OCI-LY1 (cell line): ENCODE measurements at regions not wholly inside any gene's neighbourhood (a gene's known extent, or its start where the extent isn't known, plus 50 kb on each side); places are given as distances from the start of the nearest gene placed in this dataset.

Experiments used
- EZH2 ChIP-seq: fragments of 200-600 bp; sonication (generic), shearing (Covaris generic); IDR thresholded peaks from 2 replicates; pipeline ENCODE4 v1.8.0; 2017; ENCODE audit warnings: borderline replicate concordance, mixed run types, mild to moderate bottlenecking, antibody characterized with exemption, low read length, moderate library complexity, mixed read lengths
- TF ChIP-seq, protein P1 (sequence below): fragments of 200-600 bp; sonication (generic), shearing (Covaris generic); IDR thresholded peaks from 2 replicates; pipeline ENCODE4 v1.5.1; 2017; ENCODE audit warnings: mild to moderate bottlenecking, antibody characterized with exemption, low read length, moderate library complexity, mixed read lengths

DNA sequence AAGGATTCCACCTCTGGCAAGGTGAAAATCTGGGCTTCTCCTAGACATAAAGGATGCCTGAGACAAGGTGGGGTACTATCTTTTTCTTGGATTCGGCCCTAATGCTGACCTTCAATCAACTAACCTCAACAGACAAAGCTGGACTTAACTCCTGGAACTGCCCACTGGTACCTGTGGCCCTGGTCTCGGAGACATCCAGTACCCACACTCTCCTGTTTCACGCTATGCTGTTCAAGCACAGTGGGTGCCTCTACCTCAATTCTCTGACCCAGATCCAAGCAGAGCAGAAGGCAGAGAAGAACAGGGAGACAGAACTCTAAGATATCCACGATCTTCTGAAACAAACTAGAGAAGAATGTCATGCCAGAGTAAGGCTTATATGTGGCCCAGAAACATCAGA lies 189.8 kb upstream of the FOXQ1 start:
- TF ChIP-seq, protein P1, sequence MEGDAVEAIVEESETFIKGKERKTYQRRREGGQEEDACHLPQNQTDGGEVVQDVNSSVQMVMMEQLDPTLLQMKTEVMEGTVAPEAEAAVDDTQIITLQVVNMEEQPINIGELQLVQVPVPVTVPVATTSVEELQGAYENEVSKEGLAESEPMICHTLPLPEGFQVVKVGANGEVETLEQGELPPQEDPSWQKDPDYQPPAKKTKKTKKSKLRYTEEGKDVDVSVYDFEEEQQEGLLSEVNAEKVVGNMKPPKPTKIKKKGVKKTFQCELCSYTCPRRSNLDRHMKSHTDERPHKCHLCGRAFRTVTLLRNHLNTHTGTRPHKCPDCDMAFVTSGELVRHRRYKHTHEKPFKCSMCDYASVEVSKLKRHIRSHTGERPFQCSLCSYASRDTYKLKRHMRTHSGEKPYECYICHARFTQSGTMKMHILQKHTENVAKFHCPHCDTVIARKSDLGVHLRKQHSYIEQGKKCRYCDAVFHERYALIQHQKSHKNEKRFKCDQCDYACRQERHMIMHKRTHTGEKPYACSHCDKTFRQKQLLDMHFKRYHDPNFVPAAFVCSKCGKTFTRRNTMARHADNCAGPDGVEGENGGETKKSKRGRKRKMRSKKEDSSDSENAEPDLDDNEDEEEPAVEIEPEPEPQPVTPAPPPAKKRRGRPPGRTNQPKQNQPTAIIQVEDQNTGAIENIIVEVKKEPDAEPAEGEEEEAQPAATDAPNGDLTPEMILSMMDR = no peak
- no peak for TF ChIP-seq EZH2
